IPS-18a (cell line): ENCODE measurements at regions not wholly inside any gene's neighbourhood (a gene's known extent, or its start where the extent isn't known, plus 50 kb on each side); places are given as distances from the start of the nearest gene placed in this dataset.

Experiments
- H3K27ac ChIP-seq: one replicate; pipeline ENCODE4 v1.5.1; 2013; ENCODE audit warnings: low read length
- H3K27me3 ChIP-seq: one replicate; pipeline ENCODE4 v1.6.1; 2013; ENCODE audit warnings: mild to moderate bottlenecking, low read length; ENCODE audit not compliant: control insufficient read depth, insufficient read depth
- H3K36me3 ChIP-seq: one replicate; pipeline ENCODE4 v1.6.1; 2013; ENCODE audit warnings: low read depth, low read length; ENCODE audit not compliant: control insufficient read depth
- H3K4me1 ChIP-seq: one replicate; pipeline ENCODE4 v1.6.1; 2013; ENCODE audit warnings: low read depth, low read length; ENCODE audit not compliant: control insufficient read depth
- H3K4me3 ChIP-seq: one replicate; pipeline ENCODE4 v1.5.1; 2013; ENCODE audit warnings: low read length
- H3K9ac ChIP-seq: one replicate; pipeline ENCODE4 v1.6.1; 2013; ENCODE audit warnings: mild to moderate bottlenecking, low read length, moderate library complexity
- H3K9me3 ChIP-seq: one replicate; pipeline ENCODE4 v1.6.1; 2013; ENCODE audit warnings: low read depth, low read length; ENCODE audit not compliant: control insufficient read depth

- no peak overlapping the region for H3K27ac ChIP-seq
- H3K36me3 ChIP-seq, result no peaks in the 10 kb centered on the region
- no peaks in the 10 kb centered on the region for H3K4me1 ChIP-seq
- no peak overlapping the region for H3K4me3 ChIP-seq
- no peaks in the 10 kb centered on the region for H3K27me3 ChIP-seq
- no peaks in the 10 kb centered on the region for H3K9me3 ChIP-seq
- H3K9ac ChIP-seq, result no peak overlapping the region
Measured at GRCh38 chrX:39591099-39591498, 506.7 kb downstream of the BCOR start.

- Histone ChIP-seq H3K4me1 (no peaks in the 10 kb centered on the region), H3K36me3 (no peaks in the 10 kb centered on the region), H3K9ac (no peak overlapping the region), H3K4me3 (no peak overlapping the region), H3K27ac (no peak overlapping the region), H3K9me3 (no peaks in the 10 kb centered on the region), H3K27me3 (no peaks in the 10 kb centered on the region)
Measured at GRCh38 chrX:39592776-39593175, 505.0 kb downstream of the BCOR start.

GRCh38 chrX:39595977-39596376 lies 501.8 kb downstream of the BCOR start:
- Histone ChIP-seq H3K27ac (no peak overlapping the region), H3K4me1 (no peaks in the 10 kb centered on the region), H3K27me3 (no peaks in the 10 kb centered on the region), H3K9me3 (no peaks in the 10 kb centered on the region), H3K36me3 (no peaks in the 10 kb centered on the region), H3K9ac (no peak overlapping the region), H3K4me3 (no peak overlapping the region)

- Histone ChIP-seq H3K9me3 (no peaks in the 10 kb centered on the region), H3K36me3 (no peaks in the 10 kb centered on the region), H3K4me1 (no peaks in the 10 kb centered on the region), H3K27me3 (no peaks in the 10 kb centered on the region), H3K4me3 (no peak overlapping the region), H3K27ac (no peak overlapping the region), H3K9ac (no peak overlapping the region)
Measured at GRCh38 chrX:39596437-39596836, 501.3 kb downstream of the BCOR start.

- H3K9ac ChIP-seq, result no peak overlapping the region
- H3K27me3 ChIP-seq, result no peaks in the 10 kb centered on the region
- no peaks in the 10 kb centered on the region for H3K36me3 ChIP-seq
- H3K4me3 ChIP-seq, result no peak overlapping the region
- H3K9me3 ChIP-seq, result no peaks in the 10 kb centered on the region
- H3K4me1 ChIP-seq, result peaks cover 14% of the 10 kb centered on the region
- H3K27ac ChIP-seq, result no peak overlapping the region
Measured at GRCh38 chrX:39599339-39599738, 498.4 kb downstream of the BCOR start.

GRCh38 chrX:39600222-39600621 lies 497.5 kb downstream of the BCOR start:
- Histone ChIP-seq H3K4me1 (peaks cover 16% of the 10 kb centered on the region), H3K36me3 (no peaks in the 10 kb centered on the region), H3K4me3 (no peak overlapping the region), H3K9me3 (no peaks in the 10 kb centered on the region), H3K9ac (no peak overlapping the region), H3K27ac (no peak overlapping the region), H3K27me3 (no peaks in the 10 kb centered on the region)

GRCh38 chrX:39601231-39602177 lies 496.3 kb downstream of the BCOR start:
- no peak overlapping the region for H3K27ac ChIP-seq
- H3K27me3 ChIP-seq, result no peaks in the 10 kb centered on the region
- no peaks in the 10 kb centered on the region for H3K36me3 ChIP-seq
- no peak overlapping the region for H3K4me3 ChIP-seq
- H3K9ac ChIP-seq, result no peak overlapping the region
- peaks cover 20% of the 10 kb centered on the region for H3K4me1 ChIP-seq
- H3K9me3 ChIP-seq, result no peaks in the 10 kb centered on the region

GRCh38 chrX:39602195-39602594 lies 495.6 kb downstream of the BCOR start:
- no peak overlapping the region for H3K9ac ChIP-seq
- H3K4me1 ChIP-seq, result peaks cover 20% of the 10 kb centered on the region
- no peaks in the 10 kb centered on the region for H3K36me3 ChIP-seq
- no peak overlapping the region for H3K4me3 ChIP-seq
- no peaks in the 10 kb centered on the region for H3K27me3 ChIP-seq
- no peaks in the 10 kb centered on the region for H3K9me3 ChIP-seq
- no peak overlapping the region for H3K27ac ChIP-seq

- Histone ChIP-seq H3K4me3 (no peak overlapping the region), H3K9ac (no peak overlapping the region), H3K27me3 (no peaks in the 10 kb centered on the region), H3K4me1 (peaks cover 20% of the 10 kb centered on the region), H3K36me3 (no peaks in the 10 kb centered on the region), H3K9me3 (no peaks in the 10 kb centered on the region), H3K27ac (no peak overlapping the region)
Measured at GRCh38 chrX:39603230-39603629, 494.5 kb downstream of the BCOR start.

GRCh38 chrX:39605183-39605582 lies 492.6 kb downstream of the BCOR start:
- Histone ChIP-seq H3K27ac (no peak overlapping the region), H3K27me3 (no peaks in the 10 kb centered on the region), H3K9ac (no peak overlapping the region)

GRCh38 chrX:39605866-39606265 lies 491.9 kb downstream of the BCOR start:
- Histone ChIP-seq H3K4me1 (peaks cover 23% of the 10 kb centered on the region), H3K9ac (no peak overlapping the region), H3K4me3 (no peak overlapping the region), H3K27me3 (no peaks in the 10 kb centered on the region), H3K36me3 (no peaks in the 10 kb centered on the region), H3K9me3 (no peaks in the 10 kb centered on the region), H3K27ac (no peak overlapping the region)

More at GRCh38 chrX:39605183-39605582, 492.6 kb downstream of the BCOR start:
- no peak overlapping the region for H3K4me3 ChIP-seq
- H3K4me1 ChIP-seq, result peaks cover 20% of the 10 kb centered on the region
- H3K9me3 ChIP-seq, result no peaks in the 10 kb centered on the region
- no peaks in the 10 kb centered on the region for H3K36me3 ChIP-seq

GRCh38 chrX:39609941-39610340 lies 487.8 kb downstream of the BCOR start:
- H3K4me3 ChIP-seq, result no peak overlapping the region
- no peaks in the 10 kb centered on the region for H3K9me3 ChIP-seq
- peaks cover 33% of the 10 kb centered on the region for H3K4me1 ChIP-seq
- H3K36me3 ChIP-seq, result no peaks in the 10 kb centered on the region
- H3K27ac ChIP-seq, result no peak overlapping the region
- H3K9ac ChIP-seq, result no peak overlapping the region
- H3K27me3 ChIP-seq, result peaks cover 7% of the 10 kb centered on the region
